HEK293 (cell line): ENCODE measurements at regions not wholly inside any gene's neighbourhood (a gene's known extent, or its start where the extent isn't known, plus 50 kb on each side); places are given as distances from the start of the nearest gene placed in this dataset.
"Not testable (repeated sequence)": the region's sequence is repeated elsewhere in the genome, so short reads cannot be mapped to it uniquely, and the experiment has no call there.

ENCODE experiments used
- CTCF ChIA-PET: fragments of 350-600 bp; formaldehyde crosslinking; extraction: SDS; loops from one replicate; lab custom pipeline; 2021; ENCODE audit warnings: antibody characterized with exemption; lab: Yijun Ruan, JAX
- POLR2A ChIA-PET: fragments of 300-600 bp; formaldehyde crosslinking; extraction: SDS; loops from one replicate; lab custom pipeline; 2020; ENCODE audit warnings: antibody characterized with exemption, inconsistent platforms; lab: Yijun Ruan, JAX
- H3K27ac ChIP-seq: fragments of 200-500 bp; sonication (Bioruptor generic); 2 replicates; pipeline ENCODE4 v1.5.1; 2014; ENCODE audit warnings: low read depth, low read length, control low read depth, inconsistent platforms; ENCODE audit errors: extremely low read depth
- H3K36me3 ChIP-seq, 2 experiments: fragments of 200-500 bp in 1 of 2; sonication (Bioruptor generic) in 1 of 2; 1 replicate in 1 of 2; 2 replicates in 1 of 2; pipeline ENCODE4 v1.5.1; 2014 to 2017; ENCODE audit warnings: inconsistent platforms in 2 of 2, low read length in 2 of 2; ENCODE audit not compliant: control insufficient read depth in 2 of 2, insufficient read depth in 1 of 2
- H3K4me1 ChIP-seq: fragments of 200-500 bp; sonication (Bioruptor generic); 2 replicates; pipeline ENCODE4 v1.5.1; 2014; ENCODE audit warnings: mild to moderate bottlenecking, low read length, inconsistent platforms; ENCODE audit not compliant: control insufficient read depth, insufficient read depth
- H3K4me3 ChIP-seq: 2 replicates; pipeline ENCODE4 v1.5.1; 2011; ENCODE audit warnings: low read depth, mild to moderate bottlenecking, control low read depth, low read length, moderate library complexity
- H3K9me3 ChIP-seq: fragments of 200-500 bp; sonication (Bioruptor generic); 2 replicates; pipeline ENCODE4 v1.5.1; 2014; ENCODE audit warnings: low read depth, low read length, inconsistent platforms; ENCODE audit not compliant: control insufficient read depth, insufficient read depth
- IKZF3 ChIP-seq: fragments of 450-650 bp; IDR thresholded peaks from 2 replicates; pipeline ENCODE4 v1.5.0; 2018; ENCODE audit warnings: missing biosample characterization, mild to moderate bottlenecking, missing genetic modification characterization, moderate library complexity
- KLF17 ChIP-seq: fragments of 450-650 bp; formaldehyde crosslinking; IDR thresholded peaks from 2 replicates; pipeline ENCODE4 v1.5.1; 2016; ENCODE audit warnings: missing biosample characterization, missing genetic modification characterization
- ZFHX2 ChIP-seq: fragments of 450-650 bp; formaldehyde crosslinking; conservative IDR thresholded peaks from 2 replicates; pipeline ENCODE4 v1.5.1; 2016; ENCODE audit warnings: missing biosample characterization, missing genetic modification characterization
- ZFP3 ChIP-seq: fragments of 450-650 bp; formaldehyde crosslinking; IDR thresholded peaks from 2 replicates; pipeline ENCODE4 v1.5.1; 2016; ENCODE audit warnings: low read depth, missing biosample characterization, missing genetic modification characterization
- ZNF37A ChIP-seq: fragments of 450-650 bp; IDR thresholded peaks from 2 replicates; pipeline ENCODE4 v1.5.1; 2018; ENCODE audit warnings: missing biosample characterization, missing genetic modification characterization
- ZNF398 ChIP-seq: fragments of 450-650 bp; formaldehyde crosslinking; IDR thresholded peaks from 2 replicates; pipeline ENCODE4 v1.5.1; 2017; ENCODE audit warnings: missing biosample characterization, missing genetic modification characterization
- ZNF473 ChIP-seq: fragments of 450-650 bp; formaldehyde crosslinking; IDR thresholded peaks from 2 replicates; pipeline ENCODE4 v1.5.1; 2017; ENCODE audit warnings: missing biosample characterization, missing genetic modification characterization
- ZNF48 ChIP-seq: fragments of 450-650 bp; formaldehyde crosslinking; IDR thresholded peaks from 2 replicates; pipeline ENCODE4 v1.5.1; 2016; ENCODE audit warnings: missing biosample characterization, missing genetic modification characterization
- ZNF513 ChIP-seq: fragments of 450-650 bp; IDR thresholded peaks from 2 replicates; pipeline ENCODE4 v1.5.1; 2018; ENCODE audit warnings: missing biosample characterization, missing genetic modification characterization
- ZNF518A ChIP-seq: fragments of 450-650 bp; formaldehyde crosslinking; conservative IDR thresholded peaks from 2 replicates; pipeline ENCODE4 v1.5.1; 2016; ENCODE audit warnings: low read depth, missing biosample characterization, missing genetic modification characterization
- ZNF529 ChIP-seq: fragments of 450-650 bp; formaldehyde crosslinking; IDR thresholded peaks from 2 replicates; pipeline ENCODE4 v1.5.1; 2017; ENCODE audit warnings: missing genetic modification characterization, missing biosample characterization; ENCODE audit not compliant: insufficient replicate concordance
- ZNF768 ChIP-seq: fragments of 450-650 bp; formaldehyde crosslinking; IDR thresholded peaks from 2 replicates; pipeline ENCODE4 v1.5.1; 2018; ENCODE audit warnings: missing biosample characterization, mild to moderate bottlenecking, missing genetic modification characterization
- ZXDB ChIP-seq: fragments of 450-650 bp; formaldehyde crosslinking; IDR thresholded peaks from 2 replicates; pipeline ENCODE4 v1.5.1; 2016; ENCODE audit warnings: missing biosample characterization, missing genetic modification characterization

- Histone ChIP-seq H3K4me3 (no peak overlapping the region), H3K9me3 (no peaks in the 10 kb centered on the region), H3K27ac (no peak overlapping the region), H3K36me3 (no peaks in the 10 kb centered on the region), H3K4me1 (no peaks in the 10 kb centered on the region)
- no peak for TF ChIP-seq ZNF473 (tag by site-specific recombination)
- no peak for TF ChIP-seq ZXDB (tag by site-specific recombination)
- TF ChIP-seq IKZF3 (tag by site-specific recombination): no peak
- no peak for TF ChIP-seq ZNF398 (tag by site-specific recombination)
- no peak for TF ChIP-seq ZNF513 (tag by site-specific recombination)
- no peak for TF ChIP-seq ZNF529 (tag by site-specific recombination)
- no peak for TF ChIP-seq ZNF37A (tag by site-specific recombination)
- TF ChIP-seq ZFHX2 (tag by site-specific recombination): no peak
- no peak for TF ChIP-seq ZNF768 (tag by site-specific recombination)
- no peak for TF ChIP-seq KLF17 (tag by site-specific recombination)
- TF ChIP-seq ZFP3 (tag by site-specific recombination): no peak
- no peak for TF ChIP-seq ZNF518A (tag by site-specific recombination)
- TF ChIP-seq ZNF48 (tag by site-specific recombination): no peak
- ChIA-PET CTCF (no interaction called here), POLR2A (no interaction called here)
These were observed 735.6 kb upstream of the MBL2 start for GRCh38 chr10:53508197-53508596.

- H3K36me3 ChIP-seq, POLR2A ChIA-PET, H3K27ac ChIP-seq, CTCF ChIA-PET, H3K4me3 ChIP-seq, H3K9me3 ChIP-seq, H3K4me1 ChIP-seq: not testable (repeated sequence)
These were observed 731.9 kb upstream of the MBL2 start for GRCh38 chr10:53504492-53504891.
